GM19239 (cell line): ENCODE measurements at regions not wholly inside any gene's neighbourhood (a gene's known extent, or its start where the extent isn't known, plus 50 kb on each side); places are given as distances from the start of the nearest gene placed in this dataset.

Experiments used
- DNase-seq: peaks from one replicate; pipeline ENCODE4 v3.0.0; 2011; ENCODE audit warnings: low spot score; ENCODE audit not compliant: insufficient read length
- FAIRE-seq: peaks from 2 replicates; lab custom pipeline; 2011; peaks lifted over from hg19 to GRCh38; lab: Jason Lieb, UNC

GRCh38 chr3:80554304-80554703 lies 786.5 kb upstream of the ROBO1 start:
- FAIRE-seq (no peak), DNase-seq (no peak)

GRCh38 chr3:80553211-80553610 lies 785.4 kb upstream of the ROBO1 start:
- no peak for DNase-seq
- FAIRE-seq, result no peak

GRCh38 chr3:80550174-80550573 lies 782.4 kb upstream of the ROBO1 start:
- no peak for FAIRE-seq

GRCh38 chr3:80549173-80549572 lies 781.4 kb upstream of the ROBO1 start:
- no peak for DNase-seq
- no peak for FAIRE-seq

More at GRCh38 chr3:80550174-80550573, 782.4 kb upstream of the ROBO1 start:
- no peak for DNase-seq

GRCh38 chr3:80543154-80543553 lies 775.4 kb upstream of the ROBO1 start:
- FAIRE-seq, result no peak
- no peak for DNase-seq

GRCh38 chr3:80542456-80542855 lies 774.7 kb upstream of the ROBO1 start:
- FAIRE-seq (no peak), DNase-seq (no peak)

- FAIRE-seq, result no peak
- DNase-seq, result no peak
Observed at GRCh38 chr3:80537680-80538079, 769.9 kb upstream of the ROBO1 start.

- FAIRE-seq (no peak), DNase-seq (no peak)
Observed at GRCh38 chr3:80535286-80535685, 767.5 kb upstream of the ROBO1 start.

- FAIRE-seq, result no peak
- no peak for DNase-seq
Observed at GRCh38 chr3:80533553-80533952, 765.8 kb upstream of the ROBO1 start.

- DNase-seq, result no peak
Observed at GRCh38 chr3:80526153-80526552, 758.4 kb upstream of the ROBO1 start.

GRCh38 chr3:80521081-80521480 lies 753.3 kb upstream of the ROBO1 start:
- no peak for DNase-seq
- FAIRE-seq, result no peak

More at GRCh38 chr3:80526153-80526552, 758.4 kb upstream of the ROBO1 start:
- no peak for FAIRE-seq

GRCh38 chr3:80519436-80519835 lies 751.6 kb upstream of the ROBO1 start:
- no peak for FAIRE-seq
- no peak for DNase-seq

- no peak for DNase-seq
- no peak for FAIRE-seq
Observed at GRCh38 chr3:80496452-80496851, 728.7 kb upstream of the ROBO1 start.

GRCh38 chr3:80492162-80492561 lies 724.4 kb upstream of the ROBO1 start:
- DNase-seq (no peak), FAIRE-seq (no peak)

GRCh38 chr3:80472961-80473360 lies 705.2 kb upstream of the ROBO1 start:
- DNase-seq, result no peak
- FAIRE-seq, result no peak

GRCh38 chr3:80472459-80472858 lies 704.7 kb upstream of the ROBO1 start:
- FAIRE-seq (no peak), DNase-seq (no peak)

- DNase-seq (no peak), FAIRE-seq (no peak)
Observed at GRCh38 chr3:80470433-80470832, 702.6 kb upstream of the ROBO1 start.

- FAIRE-seq (no peak), DNase-seq (no peak)
Observed at GRCh38 chr3:80465746-80466145, 697.9 kb upstream of the ROBO1 start.

- no peak for FAIRE-seq
- no peak for DNase-seq
Observed at GRCh38 chr3:80451393-80451792, 683.6 kb upstream of the ROBO1 start.

GRCh38 chr3:80445641-80446040 lies 677.8 kb upstream of the ROBO1 start:
- no peak for FAIRE-seq
- DNase-seq, result no peak

- FAIRE-seq (peak; percentile 8), DNase-seq (no peak)
Observed at GRCh38 chr3:80445053-80445452, 677.3 kb upstream of the ROBO1 start.

GRCh38 chr3:80439490-80439889 lies 671.7 kb upstream of the ROBO1 start:
- FAIRE-seq, result no peak
- no peak for DNase-seq

GRCh38 chr3:80434366-80434765 lies 666.6 kb upstream of the ROBO1 start:
- DNase-seq, result no peak
- no peak for FAIRE-seq
